ENCODE measurements at regions not wholly inside any gene's neighbourhood (a gene's known extent, or its start where the extent isn't known, plus 50 kb on each side); places are given as distances from the start of the nearest gene placed in this dataset.

DNA sequence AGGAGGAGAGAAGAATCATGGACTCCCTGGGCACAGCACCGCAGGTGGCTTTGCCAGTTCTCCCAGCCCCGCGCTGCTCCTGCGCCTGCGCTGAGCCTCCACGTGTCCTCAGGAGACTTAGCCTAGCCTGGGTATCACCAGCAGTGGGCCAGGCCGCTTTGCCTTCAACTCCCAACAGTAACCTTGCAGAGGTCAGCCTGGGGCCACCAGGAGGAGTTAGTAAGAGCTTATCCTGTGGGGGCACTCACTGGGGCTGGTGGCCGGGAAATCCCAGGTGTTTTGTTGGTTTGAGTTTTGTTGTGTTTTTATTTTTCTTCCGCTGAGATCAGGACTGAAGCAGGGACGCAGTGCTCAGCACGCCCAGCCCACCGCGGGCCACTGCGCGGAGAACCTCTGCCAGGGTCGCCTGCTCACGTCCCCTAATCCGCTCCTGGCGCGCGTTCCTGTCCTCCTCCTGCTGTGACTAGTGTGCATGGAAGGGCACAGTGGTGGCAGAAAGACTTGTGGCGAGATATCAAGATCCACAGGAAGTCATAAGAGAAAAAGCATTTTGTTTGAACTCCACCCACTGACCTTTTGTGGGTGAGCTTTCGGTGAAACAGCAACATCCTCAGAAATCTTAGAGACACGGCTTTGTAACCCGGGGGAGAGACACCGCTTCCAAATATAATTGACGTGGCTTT, 207.4 kb upstream of the RFC3 start:
- TF ChIP-seq ATF3 (IDR thresholded peaks at IDR 0.05), result no peak
- TF ChIP-seq CTCF (IDR thresholded peaks at IDR 0.05; ENCODE audit: low read depth, low read length, missing input control), result no peak
- no peak for TF ChIP-seq TAF1 (conservative IDR thresholded peaks at IDR 0.05)
- TF ChIP-seq, protein P1, sequence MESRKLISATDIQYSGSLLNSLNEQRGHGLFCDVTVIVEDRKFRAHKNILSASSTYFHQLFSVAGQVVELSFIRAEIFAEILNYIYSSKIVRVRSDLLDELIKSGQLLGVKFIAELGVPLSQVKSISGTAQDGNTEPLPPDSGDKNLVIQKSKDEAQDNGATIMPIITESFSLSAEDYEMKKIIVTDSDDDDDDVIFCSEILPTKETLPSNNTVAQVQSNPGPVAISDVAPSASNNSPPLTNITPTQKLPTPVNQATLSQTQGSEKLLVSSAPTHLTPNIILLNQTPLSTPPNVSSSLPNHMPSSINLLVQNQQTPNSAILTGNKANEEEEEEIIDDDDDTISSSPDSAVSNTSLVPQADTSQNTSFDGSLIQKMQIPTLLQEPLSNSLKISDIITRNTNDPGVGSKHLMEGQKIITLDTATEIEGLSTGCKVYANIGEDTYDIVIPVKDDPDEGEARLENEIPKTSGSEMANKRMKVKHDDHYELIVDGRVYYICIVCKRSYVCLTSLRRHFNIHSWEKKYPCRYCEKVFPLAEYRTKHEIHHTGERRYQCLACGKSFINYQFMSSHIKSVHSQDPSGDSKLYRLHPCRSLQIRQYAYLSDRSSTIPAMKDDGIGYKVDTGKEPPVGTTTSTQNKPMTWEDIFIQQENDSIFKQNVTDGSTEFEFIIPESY (IDR thresholded peaks at IDR 0.05), result no peak
- TF ChIP-seq GABPA (IDR thresholded peaks at IDR 0.05 in 1 of 2, conservative IDR thresholded peaks at IDR 0.05 in 1 of 2), result no peak
- peak; percentile 59 for TF ChIP-seq YY1 (IDR thresholded peaks at IDR 0.05)
- TF ChIP-seq EGR1 (IDR thresholded peaks at IDR 0.05; ENCODE audit: low read depth in 2 of 2), result no peak
